OCI-LY3 (cell line): ENCODE measurements at regions not wholly inside any gene's neighbourhood (a gene's known extent, or its start where the extent isn't known, plus 50 kb on each side); places are given as distances from the start of the nearest gene placed in this dataset.

Experiments used
- EZH2phosphoT487 ChIP-seq: fragments of 200-600 bp; shearing (Covaris generic); IDR thresholded peaks from 2 replicates; pipeline ENCODE4 v1.6.1; 2018; ENCODE audit warnings: antibody characterized with exemption, mixed run types, low read depth
- TF ChIP-seq, protein P1 (sequence below): fragments of 200-600, 300-600 bp; sonication (generic); IDR thresholded peaks from 2 replicates; pipeline ENCODE4 v1.5.1; 2014; ENCODE audit warnings: antibody characterized with exemption, low read length, low read depth

DNA sequence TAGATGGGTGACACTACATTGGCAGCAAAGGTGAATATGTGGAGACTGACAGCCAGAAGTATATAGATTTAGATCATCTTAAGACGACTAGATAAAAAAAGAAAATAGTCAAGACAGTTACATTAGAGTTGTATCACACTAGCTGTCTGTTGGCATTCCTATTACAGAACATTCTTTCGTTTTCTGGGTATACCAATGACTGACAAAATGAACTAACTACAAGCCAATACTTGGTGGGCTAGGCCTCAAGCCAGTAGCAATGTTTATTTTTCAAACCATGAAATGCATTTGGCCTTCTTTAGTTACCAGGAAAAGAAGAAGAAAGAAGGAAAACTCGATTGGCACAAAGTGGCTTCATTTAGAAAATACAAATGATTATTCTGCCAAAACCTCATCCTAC, 944.9 kb upstream of the ZEB2 start:
- TF ChIP-seq, protein P1, sequence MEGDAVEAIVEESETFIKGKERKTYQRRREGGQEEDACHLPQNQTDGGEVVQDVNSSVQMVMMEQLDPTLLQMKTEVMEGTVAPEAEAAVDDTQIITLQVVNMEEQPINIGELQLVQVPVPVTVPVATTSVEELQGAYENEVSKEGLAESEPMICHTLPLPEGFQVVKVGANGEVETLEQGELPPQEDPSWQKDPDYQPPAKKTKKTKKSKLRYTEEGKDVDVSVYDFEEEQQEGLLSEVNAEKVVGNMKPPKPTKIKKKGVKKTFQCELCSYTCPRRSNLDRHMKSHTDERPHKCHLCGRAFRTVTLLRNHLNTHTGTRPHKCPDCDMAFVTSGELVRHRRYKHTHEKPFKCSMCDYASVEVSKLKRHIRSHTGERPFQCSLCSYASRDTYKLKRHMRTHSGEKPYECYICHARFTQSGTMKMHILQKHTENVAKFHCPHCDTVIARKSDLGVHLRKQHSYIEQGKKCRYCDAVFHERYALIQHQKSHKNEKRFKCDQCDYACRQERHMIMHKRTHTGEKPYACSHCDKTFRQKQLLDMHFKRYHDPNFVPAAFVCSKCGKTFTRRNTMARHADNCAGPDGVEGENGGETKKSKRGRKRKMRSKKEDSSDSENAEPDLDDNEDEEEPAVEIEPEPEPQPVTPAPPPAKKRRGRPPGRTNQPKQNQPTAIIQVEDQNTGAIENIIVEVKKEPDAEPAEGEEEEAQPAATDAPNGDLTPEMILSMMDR: no peak
- no peak for TF ChIP-seq EZH2phosphoT487
